ENCODE measurements at regions not wholly inside any gene's neighbourhood (a gene's known extent, or its start where the extent isn't known, plus 50 kb on each side); places are given as distances from the start of the nearest gene placed in this dataset.

GRCh38 chr1:219518907-219519248 lies 94.0 kb downstream of the ZC3H11B start:
- H3K4me1 ChIP-seq (ENCODE audit: control insufficient read depth, insufficient read depth, low read length): no peaks in the 10 kb centered on the region
- no peak overlapping the region for H3K27ac ChIP-seq (ENCODE audit: low read depth, low read length)
- no peak overlapping the region for H3K9ac ChIP-seq (ENCODE audit: low read length)
- H3K36me3 ChIP-seq (ENCODE audit: control insufficient read depth, insufficient read depth, low read length): no peaks in the 10 kb centered on the region
- H3K27me3 ChIP-seq (ENCODE audit: control insufficient read depth, insufficient read depth, low read length): no peaks in the 10 kb centered on the region
- H3K4me3 ChIP-seq (ENCODE audit: low read length): no peak overlapping the region

GRCh38 chr1:219518168-219518906 lies 94.6 kb downstream of the ZC3H11B start:
- no peak overlapping the region for H3K9ac ChIP-seq (ENCODE audit: low read length)
- H3K27me3 ChIP-seq (ENCODE audit: control insufficient read depth, insufficient read depth, low read length): no peaks in the 10 kb centered on the region
- no peak overlapping the region for H3K4me3 ChIP-seq (ENCODE audit: low read length)
- H3K27ac ChIP-seq (ENCODE audit: low read depth, low read length): no peak overlapping the region
- no peaks in the 10 kb centered on the region for H3K4me1 ChIP-seq (ENCODE audit: control insufficient read depth, insufficient read depth, low read length)
- H3K36me3 ChIP-seq (ENCODE audit: control insufficient read depth, insufficient read depth, low read length): no peaks in the 10 kb centered on the region

- Histone ChIP-seq H3K4me1 (ENCODE audit: control insufficient read depth, insufficient read depth, low read length) (no peaks in the 10 kb centered on the region), H3K9ac (ENCODE audit: low read length) (no peak overlapping the region), H3K27me3 (ENCODE audit: control insufficient read depth, insufficient read depth, low read length) (no peaks in the 10 kb centered on the region), H3K4me3 (ENCODE audit: low read length) (no peak overlapping the region), H3K36me3 (ENCODE audit: control insufficient read depth, insufficient read depth, low read length) (no peaks in the 10 kb centered on the region), H3K27ac (ENCODE audit: low read depth, low read length) (no peak overlapping the region)
These were observed 95.9 kb downstream of the ZC3H11B start for GRCh38 chr1:219517031-219517430.

- Histone ChIP-seq H3K4me3 (ENCODE audit: low read length) (no peak overlapping the region), H3K27ac (ENCODE audit: low read depth, low read length) (no peak overlapping the region), H3K4me1 (ENCODE audit: control insufficient read depth, insufficient read depth, low read length) (no peaks in the 10 kb centered on the region), H3K27me3 (ENCODE audit: control insufficient read depth, insufficient read depth, low read length) (no peaks in the 10 kb centered on the region), H3K9ac (ENCODE audit: low read length) (no peak overlapping the region), H3K36me3 (ENCODE audit: control insufficient read depth, insufficient read depth, low read length) (no peaks in the 10 kb centered on the region)
These were observed 98.2 kb downstream of the ZC3H11B start for GRCh38 chr1:219514728-219515127.

GRCh38 chr1:219507437-219507836 lies 105.5 kb downstream of the ZC3H11B start:
- no peaks in the 10 kb centered on the region for H3K36me3 ChIP-seq (ENCODE audit: control insufficient read depth, insufficient read depth, low read length)
- H3K27ac ChIP-seq (ENCODE audit: low read depth, low read length): no peak overlapping the region
- H3K4me1 ChIP-seq (ENCODE audit: control insufficient read depth, insufficient read depth, low read length): no peaks in the 10 kb centered on the region
- no peak overlapping the region for H3K4me3 ChIP-seq (ENCODE audit: low read length)
- no peak overlapping the region for H3K9ac ChIP-seq (ENCODE audit: low read length)
- no peaks in the 10 kb centered on the region for H3K27me3 ChIP-seq (ENCODE audit: control insufficient read depth, insufficient read depth, low read length)

- Histone ChIP-seq H3K4me3 (ENCODE audit: low read length) (no peak overlapping the region), H3K27me3 (ENCODE audit: control insufficient read depth, insufficient read depth, low read length) (no peaks in the 10 kb centered on the region), H3K9ac (ENCODE audit: low read length) (no peak overlapping the region), H3K4me1 (ENCODE audit: control insufficient read depth, insufficient read depth, low read length) (no peaks in the 10 kb centered on the region), H3K36me3 (ENCODE audit: control insufficient read depth, insufficient read depth, low read length) (no peaks in the 10 kb centered on the region), H3K27ac (ENCODE audit: low read depth, low read length) (no peak overlapping the region)
These were observed 106.0 kb downstream of the ZC3H11B start for GRCh38 chr1:219506936-219507335.

- no peak overlapping the region for H3K9ac ChIP-seq (ENCODE audit: low read length)
- no peaks in the 10 kb centered on the region for H3K27me3 ChIP-seq (ENCODE audit: control insufficient read depth, insufficient read depth, low read length)
- no peak overlapping the region for H3K27ac ChIP-seq (ENCODE audit: low read depth, low read length)
- H3K4me1 ChIP-seq (ENCODE audit: control insufficient read depth, insufficient read depth, low read length): no peaks in the 10 kb centered on the region
- H3K4me3 ChIP-seq (ENCODE audit: low read length): no peak overlapping the region
- H3K36me3 ChIP-seq (ENCODE audit: control insufficient read depth, insufficient read depth, low read length): no peaks in the 10 kb centered on the region
These were observed 106.4 kb downstream of the ZC3H11B start for GRCh38 chr1:219506473-219506899.

GRCh38 chr1:219505886-219506285 lies 107.0 kb downstream of the ZC3H11B start:
- H3K36me3 ChIP-seq (ENCODE audit: control insufficient read depth, insufficient read depth, low read length): no peaks in the 10 kb centered on the region
- H3K27me3 ChIP-seq (ENCODE audit: control insufficient read depth, insufficient read depth, low read length): no peaks in the 10 kb centered on the region
- H3K4me3 ChIP-seq (ENCODE audit: low read length): no peak overlapping the region
- H3K9ac ChIP-seq (ENCODE audit: low read length): no peak overlapping the region
- H3K27ac ChIP-seq (ENCODE audit: low read depth, low read length): no peak overlapping the region
- no peaks in the 10 kb centered on the region for H3K4me1 ChIP-seq (ENCODE audit: control insufficient read depth, insufficient read depth, low read length)

GRCh38 chr1:219503604-219504003 lies 109.3 kb downstream of the ZC3H11B start:
- Histone ChIP-seq H3K27ac (ENCODE audit: low read depth, low read length) (no peak overlapping the region), H3K4me1 (ENCODE audit: control insufficient read depth, insufficient read depth, low read length) (no peaks in the 10 kb centered on the region), H3K36me3 (ENCODE audit: control insufficient read depth, insufficient read depth, low read length) (no peaks in the 10 kb centered on the region), H3K27me3 (ENCODE audit: control insufficient read depth, insufficient read depth, low read length) (no peaks in the 10 kb centered on the region), H3K9ac (ENCODE audit: low read length) (no peak overlapping the region), H3K4me3 (ENCODE audit: low read length) (no peak overlapping the region)

- Histone ChIP-seq H3K9ac (ENCODE audit: low read length) (no peak overlapping the region), H3K36me3 (ENCODE audit: control insufficient read depth, insufficient read depth, low read length) (no peaks in the 10 kb centered on the region), H3K4me3 (ENCODE audit: low read length) (no peak overlapping the region), H3K27ac (ENCODE audit: low read depth, low read length) (no peak overlapping the region), H3K27me3 (ENCODE audit: control insufficient read depth, insufficient read depth, low read length) (no peaks in the 10 kb centered on the region), H3K4me1 (ENCODE audit: control insufficient read depth, insufficient read depth, low read length) (no peaks in the 10 kb centered on the region)
These were observed 112.5 kb downstream of the ZC3H11B start for GRCh38 chr1:219500327-219500897.

GRCh38 chr1:219498666-219499065 lies 114.2 kb downstream of the ZC3H11B start:
- Histone ChIP-seq H3K27ac (ENCODE audit: low read depth, low read length) (no peak overlapping the region), H3K27me3 (ENCODE audit: control insufficient read depth, insufficient read depth, low read length) (no peaks in the 10 kb centered on the region), H3K36me3 (ENCODE audit: control insufficient read depth, insufficient read depth, low read length) (no peaks in the 10 kb centered on the region), H3K4me3 (ENCODE audit: low read length) (no peak overlapping the region), H3K9ac (ENCODE audit: low read length) (no peak overlapping the region), H3K4me1 (ENCODE audit: control insufficient read depth, insufficient read depth, low read length) (no peaks in the 10 kb centered on the region)

GRCh38 chr1:219495737-219496408 lies 117.0 kb downstream of the ZC3H11B start:
- no peaks in the 10 kb centered on the region for H3K36me3 ChIP-seq (ENCODE audit: control insufficient read depth, insufficient read depth, low read length)
- H3K9ac ChIP-seq (ENCODE audit: low read length): no peak overlapping the region
- no peaks in the 10 kb centered on the region for H3K4me1 ChIP-seq (ENCODE audit: control insufficient read depth, insufficient read depth, low read length)
- no peaks in the 10 kb centered on the region for H3K27me3 ChIP-seq (ENCODE audit: control insufficient read depth, insufficient read depth, low read length)
- H3K4me3 ChIP-seq (ENCODE audit: low read length): no peak overlapping the region
- no peak overlapping the region for H3K27ac ChIP-seq (ENCODE audit: low read depth, low read length)

- Histone ChIP-seq H3K27ac (ENCODE audit: low read depth, low read length) (no peak overlapping the region), H3K4me1 (ENCODE audit: control insufficient read depth, insufficient read depth, low read length) (no peaks in the 10 kb centered on the region), H3K4me3 (ENCODE audit: low read length) (no peak overlapping the region), H3K27me3 (ENCODE audit: control insufficient read depth, insufficient read depth, low read length) (no peaks in the 10 kb centered on the region), H3K36me3 (ENCODE audit: control insufficient read depth, insufficient read depth, low read length) (no peaks in the 10 kb centered on the region), H3K9ac (ENCODE audit: low read length) (no peak overlapping the region)
These were observed 120.2 kb downstream of the ZC3H11B start for GRCh38 chr1:219492717-219493116.

Measured in rectal smooth muscle tissue (tissue), 1 donor.